Upper lobe of left lung (tissue), 4 donors: ENCODE measurements at regions not wholly inside any gene's neighbourhood (a gene's known extent, or its start where the extent isn't known, plus 50 kb on each side); places are given as distances from the start of the nearest gene placed in this dataset.

Source experiments
- CTCF ChIP-seq, 6 experiments: fragments of 450-650 bp in 4 of 6; fragments of 200-600 bp in 2 of 6; sonication (generic) in 2 of 6; IDR thresholded peaks; one replicate each; pipeline ENCODE4 v1.5.1; 2016 to 2019; ENCODE audit warnings: antibody characterized with exemption in 6 of 6
- POLR2A ChIP-seq, 4 donors: fragments of 450-650 bp; IDR thresholded peaks; one replicate each; pipeline ENCODE4 v1.5.1; 2016 to 2017; ENCODE audit warnings: antibody characterized with exemption in 4 of 4, mild to moderate bottlenecking in 2 of 4
- POLR2AphosphoS5 ChIP-seq, 2 donors: sonication (generic); formaldehyde crosslinking; IDR thresholded peaks; one replicate each; pipeline ENCODE4 v1.5.1; 2017; ENCODE audit warnings: antibody characterized with exemption in 2 of 2

GRCh38 chr6:167525774-167526173 is 200.9 kb downstream of the TTLL2 start:
- TF ChIP-seq POLR2AphosphoS5 (IDR thresholded peaks at IDR 0.05): no peak
- no peak for TF ChIP-seq CTCF (IDR thresholded peaks at IDR 0.05)
- no peak for TF ChIP-seq POLR2A (IDR thresholded peaks at IDR 0.05)
